HepG2 (cell line): ENCODE measurements at regions not wholly inside any gene's neighbourhood (a gene's known extent, or its start where the extent isn't known, plus 50 kb on each side); places are given as distances from the start of the nearest gene placed in this dataset.
"Not testable (repeated sequence)": the region's sequence is repeated elsewhere in the genome, so short reads cannot be mapped to it uniquely, and the experiment has no call there.

Experiments used
- EP300 ChIP-seq, 3 experiments: sonication (generic) in 1 of 3; formaldehyde crosslinking in 1 of 3; IDR thresholded peaks; 2 replicates each; pipeline versions ENCODE4 v1.5.1 to v1.6.1; 2011 to 2020; ENCODE audit warnings: low read depth in 2 of 3, low read length in 2 of 3, borderline replicate concordance in 1 of 3, improper control_type of control experiment in 1 of 3, mild to moderate bottlenecking in 1 of 3, missing genetic modification reagents in 1 of 3, moderate library complexity in 1 of 3
- JDP2 ChIP-seq: sonication (generic); formaldehyde crosslinking; IDR thresholded peaks from 2 replicates; pipeline ENCODE4 v1.8.1; 2022; ENCODE audit warnings: missing genetic modification reagents, borderline replicate concordance
- POLR2AphosphoS5 ChIP-seq: IDR thresholded peaks from 2 replicates; pipeline ENCODE4 v1.6.1; 2012; ENCODE audit warnings: low read depth, low read length
- TBL1XR1 ChIP-seq: fragments of 150-350 bp; IDR thresholded peaks from 2 replicates; pipeline ENCODE4 v1.6.1; 2014; ENCODE audit warnings: borderline replicate concordance, low read length; ENCODE audit not compliant: partially characterized antibody
- THAP7 ChIP-seq: sonication (generic); formaldehyde crosslinking; IDR thresholded peaks from 2 replicates; pipeline ENCODE4 v1.8.1; 2023; ENCODE audit warnings: mild to moderate bottlenecking, missing genetic modification reagents

GRCh38 chr15:24260407-24260806 is 415.2 kb upstream of the NPAP1 start:
- TF ChIP-seq POLR2AphosphoS5; EP300 (IDR thresholded peaks at IDR 0.05; ENCODE audit: low read depth in 2 of 2, low read length in 2 of 2); EP300 (CRISPR knock-in tag; IDR thresholded peaks at IDR 0.05; ENCODE audit: borderline replicate concordance); JDP2 (CRISPR knock-in tag); THAP7 (CRISPR knock-in tag); TBL1XR1: not testable (repeated sequence)
